ENCODE measurements at regions not wholly inside any gene's neighbourhood (a gene's known extent, or its start where the extent isn't known, plus 50 kb on each side); places are given as distances from the start of the nearest gene placed in this dataset.

DNA sequence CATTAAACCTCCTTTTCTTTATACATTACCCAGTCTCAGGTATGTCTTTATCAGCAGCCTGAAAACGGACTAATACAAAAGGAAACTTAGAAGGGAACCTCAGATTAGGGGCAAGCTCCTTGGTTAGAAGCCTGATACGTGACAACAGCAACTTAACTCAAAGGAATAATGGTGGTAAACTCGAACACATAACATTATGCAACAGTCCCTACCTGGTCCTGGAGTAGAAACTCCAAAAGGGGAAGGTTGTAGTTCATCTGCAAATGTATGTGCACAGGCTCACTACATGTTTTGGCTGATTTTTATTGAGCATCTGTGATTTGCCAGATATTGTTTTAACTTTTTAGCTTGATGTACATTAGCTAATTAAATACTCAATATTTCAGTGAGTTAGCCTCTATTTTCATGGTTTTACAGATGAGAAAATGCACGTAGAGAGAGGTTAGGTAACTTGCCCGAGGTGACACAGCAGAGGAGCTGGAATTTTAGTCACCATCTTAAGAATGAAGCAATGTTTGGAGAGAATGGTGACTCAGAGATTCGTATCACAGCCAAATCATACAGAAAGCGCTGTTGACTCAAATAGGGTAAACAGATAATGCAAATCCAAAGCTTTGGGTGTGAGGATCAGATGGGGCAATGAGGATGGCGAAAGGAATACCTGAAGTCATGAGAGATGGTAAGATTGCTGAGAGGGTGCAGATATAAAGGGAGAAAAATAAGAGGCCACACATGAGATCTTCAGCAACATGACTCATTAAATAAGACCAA, 194.9 kb upstream of the RBFOX1 start:
- Histone ChIP-seq H3K9ac (ENCODE audit: insufficient read length, low read depth) (no peak overlapping the region), H3K27me3 (ENCODE audit: insufficient read depth, insufficient read length) (no peaks in the 10 kb centered on the region), H3K36me3 (ENCODE audit: insufficient read depth, insufficient read length, low read length) (no peaks in the 10 kb centered on the region), H3K4me1 (ENCODE audit: insufficient read depth, insufficient read length) (no peaks in the 10 kb centered on the region), H3K4me3 (ENCODE audit: insufficient read length, low read depth) (no peak overlapping the region), H3K9me3 (ENCODE audit: insufficient read depth, low read length) (no peaks in the 10 kb centered on the region)
- DNase-seq (ENCODE audit: low read depth, low spot score) = no peak
- no peak for TF ChIP-seq YY1 (IDR thresholded peaks at IDR 0.05; ENCODE audit: insufficient read depth, insufficient read length)
- no peak for TF ChIP-seq SUZ12 (IDR thresholded peaks at IDR 0.05; ENCODE audit: extremely low read depth, insufficient read depth, insufficient read length)
- TF ChIP-seq ZNF274 (IDR thresholded peaks at IDR 0.05; ENCODE audit: low read depth, low read length) = no peak

DNA sequence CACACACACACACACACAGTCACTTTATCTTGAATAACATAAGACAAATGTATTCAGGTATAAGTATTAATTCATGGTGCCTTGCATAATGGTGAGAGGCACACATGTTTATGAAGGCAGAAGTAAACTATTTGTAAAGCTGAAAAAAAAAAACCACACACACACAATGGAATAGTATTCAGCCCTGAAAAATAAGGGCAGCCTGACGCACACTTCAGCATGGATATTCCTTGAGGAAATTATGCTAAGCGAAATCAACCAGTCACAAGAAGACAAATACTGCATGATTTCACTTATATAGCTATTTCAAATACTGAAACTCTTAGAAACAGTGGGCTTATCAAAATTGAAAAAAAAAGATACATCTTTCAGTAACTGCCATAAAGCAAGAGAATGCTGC, 200.2 kb upstream of the RBFOX1 start:
- no peak for TF ChIP-seq YY1 (IDR thresholded peaks at IDR 0.05; ENCODE audit: insufficient read depth, insufficient read length)
- no peak for TF ChIP-seq ZNF274 (IDR thresholded peaks at IDR 0.05; ENCODE audit: low read depth, low read length)
- no peak for TF ChIP-seq SUZ12 (IDR thresholded peaks at IDR 0.05; ENCODE audit: extremely low read depth, insufficient read depth, insufficient read length)
- no peaks in the 10 kb centered on the region for H3K9me3 ChIP-seq (ENCODE audit: insufficient read depth, low read length)
- no peaks in the 10 kb centered on the region for H3K27me3 ChIP-seq (ENCODE audit: insufficient read depth, insufficient read length)
- H3K4me3 ChIP-seq (ENCODE audit: insufficient read length, low read depth) = no peak overlapping the region
- no peaks in the 10 kb centered on the region for H3K36me3 ChIP-seq (ENCODE audit: insufficient read depth, insufficient read length, low read length)
- H3K4me1 ChIP-seq (ENCODE audit: insufficient read depth, insufficient read length) = no peaks in the 10 kb centered on the region
- no peak overlapping the region for H3K9ac ChIP-seq (ENCODE audit: insufficient read length, low read depth)
- DNase-seq (ENCODE audit: low read depth, low spot score) = no peak

DNA sequence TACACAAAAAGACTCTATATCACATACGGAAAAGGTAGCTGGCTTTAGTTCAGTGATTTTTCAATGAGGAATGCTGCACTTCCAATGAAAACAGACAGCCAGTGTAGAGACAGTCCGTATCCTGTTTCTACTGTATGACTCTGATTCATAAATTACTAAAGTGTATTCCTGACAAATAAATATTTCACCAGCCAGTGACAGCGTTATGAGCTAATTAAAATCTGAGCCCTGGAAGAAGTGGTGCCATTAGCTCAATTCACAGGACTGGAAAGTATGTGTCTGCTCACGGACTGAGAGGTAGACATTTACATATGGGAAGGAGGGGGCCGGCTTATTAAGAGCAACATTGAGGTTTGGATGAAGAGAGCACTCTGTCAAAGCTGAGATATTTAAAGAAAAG, 207.9 kb upstream of the RBFOX1 start:
- no peak for TF ChIP-seq SUZ12 (IDR thresholded peaks at IDR 0.05; ENCODE audit: extremely low read depth, insufficient read depth, insufficient read length)
- H3K4me1 ChIP-seq (ENCODE audit: insufficient read depth, insufficient read length) = no peaks in the 10 kb centered on the region
- H3K27me3 ChIP-seq (ENCODE audit: insufficient read depth, insufficient read length) = no peaks in the 10 kb centered on the region
- H3K9ac ChIP-seq (ENCODE audit: insufficient read length, low read depth) = no peak overlapping the region
- no peaks in the 10 kb centered on the region for H3K9me3 ChIP-seq (ENCODE audit: insufficient read depth, low read length)
- H3K4me3 ChIP-seq (ENCODE audit: insufficient read length, low read depth) = no peak overlapping the region
- DNase-seq (ENCODE audit: low read depth, low spot score) = no peak
- H3K36me3 ChIP-seq (ENCODE audit: insufficient read depth, insufficient read length, low read length) = no peaks in the 10 kb centered on the region

DNA sequence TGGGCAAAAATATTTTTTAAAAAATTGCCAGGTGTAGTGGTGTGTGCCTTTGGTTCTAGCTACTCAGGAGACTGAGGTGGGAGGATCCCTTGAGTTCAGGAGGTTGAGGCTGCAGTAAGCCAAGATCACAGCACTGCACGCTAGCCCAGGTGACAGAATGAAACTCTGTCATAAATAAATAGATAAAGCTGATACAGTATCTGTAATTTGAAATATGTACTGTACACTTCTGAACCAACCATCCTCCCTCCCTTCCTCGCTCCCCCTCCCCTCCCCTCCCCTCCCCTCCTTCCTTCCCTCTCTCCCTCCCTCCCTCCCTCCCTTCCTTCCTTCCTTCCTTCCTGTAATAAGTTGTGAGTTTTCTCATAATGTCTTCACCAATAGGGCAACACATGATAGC, 208.4 kb upstream of the RBFOX1 start:
- no peak overlapping the region for H3K9ac ChIP-seq (ENCODE audit: insufficient read length, low read depth)
- TF ChIP-seq YY1 (IDR thresholded peaks at IDR 0.05; ENCODE audit: insufficient read depth, insufficient read length) (no peak), SUZ12 (IDR thresholded peaks at IDR 0.05; ENCODE audit: extremely low read depth, insufficient read depth, insufficient read length) (no peak), ZNF274 (IDR thresholded peaks at IDR 0.05; ENCODE audit: low read depth, low read length) (no peak)
- H3K27me3 ChIP-seq (ENCODE audit: insufficient read depth, insufficient read length) = no peaks in the 10 kb centered on the region
- no peak for DNase-seq (ENCODE audit: low read depth, low spot score)
- no peaks in the 10 kb centered on the region for H3K36me3 ChIP-seq (ENCODE audit: insufficient read depth, insufficient read length, low read length)
- H3K9me3 ChIP-seq (ENCODE audit: insufficient read depth, low read length) = no peaks in the 10 kb centered on the region
- no peak overlapping the region for H3K4me3 ChIP-seq (ENCODE audit: insufficient read length, low read depth)
- no peaks in the 10 kb centered on the region for H3K4me1 ChIP-seq (ENCODE audit: insufficient read depth, insufficient read length)

DNA sequence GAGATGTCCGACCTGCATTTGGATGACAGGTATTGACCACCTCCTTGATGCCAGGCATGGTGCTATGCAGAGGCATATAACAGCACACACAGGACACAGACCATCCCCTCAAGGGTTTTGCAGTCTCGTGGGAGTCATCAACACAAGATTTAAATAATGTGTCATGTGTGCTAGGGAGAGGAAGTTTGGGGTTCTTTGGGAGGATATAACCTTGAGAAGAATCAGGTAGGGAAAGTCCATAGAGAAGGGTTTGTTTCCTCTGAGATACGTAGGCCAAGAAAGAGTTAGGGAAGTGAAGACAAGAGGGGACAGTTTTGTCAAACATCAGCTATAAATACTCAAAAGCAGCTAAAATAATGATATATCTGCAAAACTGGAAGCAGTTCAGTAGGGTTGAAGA, 215.9 kb upstream of the RBFOX1 start:
- Histone ChIP-seq H3K27me3 (ENCODE audit: insufficient read depth, insufficient read length) (no peaks in the 10 kb centered on the region), H3K9me3 (ENCODE audit: insufficient read depth, low read length) (no peaks in the 10 kb centered on the region), H3K4me3 (ENCODE audit: insufficient read length, low read depth) (no peak overlapping the region), H3K9ac (ENCODE audit: insufficient read length, low read depth) (no peak overlapping the region), H3K4me1 (ENCODE audit: insufficient read depth, insufficient read length) (no peaks in the 10 kb centered on the region), H3K36me3 (ENCODE audit: insufficient read depth, insufficient read length, low read length) (no peaks in the 10 kb centered on the region)
- no peak for TF ChIP-seq YY1 (IDR thresholded peaks at IDR 0.05; ENCODE audit: insufficient read depth, insufficient read length)
- TF ChIP-seq SUZ12 (IDR thresholded peaks at IDR 0.05; ENCODE audit: extremely low read depth, insufficient read depth, insufficient read length) = no peak
- TF ChIP-seq ZNF274 (IDR thresholded peaks at IDR 0.05; ENCODE audit: low read depth, low read length) = no peak
- DNase-seq (ENCODE audit: low read depth, low spot score) = no peak

DNA sequence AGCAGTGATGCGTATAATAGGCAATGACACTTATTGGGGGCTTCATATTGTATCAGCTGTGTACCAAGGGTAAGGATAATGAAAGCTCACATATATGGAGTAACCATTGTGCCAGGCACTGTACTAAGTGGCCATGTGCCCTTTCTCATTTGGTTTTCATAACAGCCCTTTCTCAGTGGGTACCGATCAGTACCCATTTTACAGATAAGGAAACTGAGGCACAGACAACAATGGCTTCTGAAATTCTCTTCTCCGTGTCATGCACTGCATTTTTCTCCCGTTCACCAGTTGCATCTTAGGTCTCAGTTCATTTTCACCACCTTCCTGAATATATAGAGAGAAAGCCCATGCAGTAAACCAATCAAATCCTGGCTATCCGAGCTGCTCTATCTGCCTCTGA, 216.7 kb upstream of the RBFOX1 start:
- no peaks in the 10 kb centered on the region for H3K4me1 ChIP-seq (ENCODE audit: insufficient read depth, insufficient read length)
- H3K36me3 ChIP-seq (ENCODE audit: insufficient read depth, insufficient read length, low read length) = no peaks in the 10 kb centered on the region
- H3K9ac ChIP-seq (ENCODE audit: insufficient read length, low read depth) = no peak overlapping the region
- TF ChIP-seq SUZ12 (IDR thresholded peaks at IDR 0.05; ENCODE audit: extremely low read depth, insufficient read depth, insufficient read length) (no peak), YY1 (IDR thresholded peaks at IDR 0.05; ENCODE audit: insufficient read depth, insufficient read length) (no peak)
- no peak overlapping the region for H3K4me3 ChIP-seq (ENCODE audit: insufficient read length, low read depth)
- no peak for DNase-seq (ENCODE audit: low read depth, low spot score)
- H3K27me3 ChIP-seq (ENCODE audit: insufficient read depth, insufficient read length) = no peaks in the 10 kb centered on the region
- H3K9me3 ChIP-seq (ENCODE audit: insufficient read depth, low read length) = no peaks in the 10 kb centered on the region

DNA sequence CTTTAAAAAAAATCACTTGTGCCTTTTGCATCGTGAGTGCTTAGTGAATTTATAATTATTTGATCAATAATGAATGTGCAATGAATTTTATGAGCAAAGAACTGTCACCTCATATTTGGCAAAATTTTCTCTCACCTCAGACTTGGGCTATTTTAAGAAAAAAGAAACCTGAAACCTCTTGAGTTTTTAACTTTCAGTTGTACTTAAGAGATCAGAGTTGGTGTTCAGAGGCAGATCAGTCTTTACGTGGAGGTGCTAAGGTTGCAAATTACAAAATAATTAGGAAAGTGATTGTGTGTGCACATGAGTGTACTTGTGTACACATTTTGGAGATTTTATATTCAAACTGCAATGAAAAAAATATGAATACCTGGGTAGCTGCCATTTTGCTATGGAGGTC, 218.7 kb upstream of the RBFOX1 start:
- H3K9me3 ChIP-seq (ENCODE audit: insufficient read depth, low read length) = no peaks in the 10 kb centered on the region
- no peak for DNase-seq (ENCODE audit: low read depth, low spot score)
- no peaks in the 10 kb centered on the region for H3K36me3 ChIP-seq (ENCODE audit: insufficient read depth, insufficient read length, low read length)
- H3K4me1 ChIP-seq (ENCODE audit: insufficient read depth, insufficient read length) = no peaks in the 10 kb centered on the region
- no peak overlapping the region for H3K4me3 ChIP-seq (ENCODE audit: insufficient read length, low read depth)
- no peak overlapping the region for H3K9ac ChIP-seq (ENCODE audit: insufficient read length, low read depth)
- H3K27me3 ChIP-seq (ENCODE audit: insufficient read depth, insufficient read length) = no peaks in the 10 kb centered on the region
- TF ChIP-seq SUZ12 (IDR thresholded peaks at IDR 0.05; ENCODE audit: extremely low read depth, insufficient read depth, insufficient read length) (no peak), YY1 (IDR thresholded peaks at IDR 0.05; ENCODE audit: insufficient read depth, insufficient read length) (no peak), ZNF274 (IDR thresholded peaks at IDR 0.05; ENCODE audit: low read depth, low read length) (no peak)
